WTC11 (cell line): ENCODE measurements at regions not wholly inside any gene's neighbourhood (a gene's known extent, or its start where the extent isn't known, plus 50 kb on each side); places are given as distances from the start of the nearest gene placed in this dataset.

Experiments used
- FOXJ3 ChIP-seq: sonication (generic); formaldehyde crosslinking; IDR thresholded peaks from 2 replicates; pipeline ENCODE4 v1.9.0; 2021; ENCODE audit warnings: missing genetic modification reagents, mild to moderate bottlenecking, borderline replicate concordance
- GABPB1 ChIP-seq: sonication (generic); formaldehyde crosslinking; IDR thresholded peaks from 2 replicates; pipeline ENCODE4 v1.8.1; 2023; ENCODE audit warnings: mild to moderate bottlenecking, missing genetic modification reagents
- NFYB ChIP-seq: sonication (generic); formaldehyde crosslinking; conservative IDR thresholded peaks from 2 replicates; pipeline ENCODE4 v1.8.0; 2022; ENCODE audit warnings: low read depth, missing genetic modification reagents
- SMAD4 ChIP-seq: sonication (generic); formaldehyde crosslinking; IDR thresholded peaks from 2 replicates; pipeline ENCODE4 v1.8.0; 2022; ENCODE audit warnings: mild to moderate bottlenecking, missing genetic modification reagents
- ZNF219 ChIP-seq: sonication (generic); formaldehyde crosslinking; IDR thresholded peaks from 2 replicates; pipeline ENCODE4 v1.8.0; 2023; ENCODE audit warnings: missing genetic modification reagents, mild to moderate bottlenecking, borderline replicate concordance
- ZNF416 ChIP-seq: fragments of 250-450 bp; sonication (Bioruptor Pico); IDR thresholded peaks from 2 replicates; pipeline ENCODE4 v1.9.0; 2021; ENCODE audit warnings: mild to moderate bottlenecking, inconsistent platforms
- TF ChIP-seq, protein P1 (sequence below): fragments of 200-600 bp; IDR thresholded peaks from 2 replicates; pipeline ENCODE4 v1.8.0; 2022; ENCODE audit warnings: antibody characterized with exemption
- TF ChIP-seq, protein P2 (sequence below): sonication (generic); formaldehyde crosslinking; IDR thresholded peaks from 2 replicates; pipeline ENCODE4 v1.8.1; 2022; ENCODE audit warnings: low read depth, missing genetic modification reagents, borderline replicate concordance
- TF ChIP-seq, protein P3 (sequence below): sonication (generic); formaldehyde crosslinking; IDR thresholded peaks from 2 replicates; pipeline ENCODE4 v1.8.0; 2023; ENCODE audit warnings: missing genetic modification reagents
- TF ChIP-seq, protein P4 (sequence below): sonication (generic); formaldehyde crosslinking; IDR thresholded peaks from 2 replicates; pipeline ENCODE4 v1.8.1; 2022; ENCODE audit warnings: missing genetic modification reagents, borderline replicate concordance
- TF ChIP-seq, protein P5 (sequence below): sonication (generic); formaldehyde crosslinking; IDR thresholded peaks from 2 replicates; pipeline ENCODE4 v1.8.1; 2023; ENCODE audit warnings: mild to moderate bottlenecking, missing genetic modification reagents, moderate library complexity
- TF ChIP-seq, protein P6 (sequence below): sonication (generic); formaldehyde crosslinking; IDR thresholded peaks from 2 replicates; pipeline ENCODE4 v1.8.1; 2023; ENCODE audit warnings: mild to moderate bottlenecking, missing genetic modification reagents, borderline replicate concordance
- TF ChIP-seq, protein P7 (sequence below): sonication (generic); formaldehyde crosslinking; conservative IDR thresholded peaks from 2 replicates; pipeline ENCODE4 v1.8.1; 2023; ENCODE audit warnings: mild to moderate bottlenecking, low read depth, missing genetic modification reagents, moderate library complexity
- TF ChIP-seq, protein P8 (sequence below): sonication (generic); formaldehyde crosslinking; IDR thresholded peaks from 2 replicates; pipeline ENCODE4 v1.8.0; 2022; ENCODE audit warnings: missing genetic modification reagents

DNA sequence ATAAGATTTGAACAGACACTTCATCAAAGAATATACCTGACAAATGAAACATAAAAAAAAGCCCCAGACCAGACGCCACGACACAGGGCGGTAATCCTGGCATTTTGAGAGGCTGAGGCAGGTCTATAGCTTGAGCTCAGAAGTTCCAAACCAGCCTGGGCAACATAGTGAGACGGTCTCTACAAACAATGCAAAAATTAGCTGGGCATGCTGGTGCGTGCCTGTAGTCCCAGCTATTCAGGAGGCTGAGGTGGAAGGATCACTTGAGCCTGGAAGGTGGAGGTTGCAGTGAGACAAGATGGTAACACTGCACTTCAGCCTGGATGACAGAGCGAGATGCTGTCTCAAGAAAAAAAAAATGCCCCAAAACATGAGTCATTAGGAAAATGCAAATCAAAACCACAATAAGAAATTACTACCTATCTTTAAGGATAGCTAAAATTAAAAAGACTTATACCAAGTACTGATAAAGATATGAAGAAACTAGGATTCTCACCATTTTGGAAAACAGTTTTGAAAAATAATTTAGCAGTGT lies 91.7 kb upstream of the GRAMD1B start:
- TF ChIP-seq ZNF416 (CRISPR knock-in tag), result no peak
- no peak for TF ChIP-seq NFYB (CRISPR knock-in tag)
- TF ChIP-seq ZNF219 (CRISPR knock-in tag), result no peak
- TF ChIP-seq, protein P1, sequence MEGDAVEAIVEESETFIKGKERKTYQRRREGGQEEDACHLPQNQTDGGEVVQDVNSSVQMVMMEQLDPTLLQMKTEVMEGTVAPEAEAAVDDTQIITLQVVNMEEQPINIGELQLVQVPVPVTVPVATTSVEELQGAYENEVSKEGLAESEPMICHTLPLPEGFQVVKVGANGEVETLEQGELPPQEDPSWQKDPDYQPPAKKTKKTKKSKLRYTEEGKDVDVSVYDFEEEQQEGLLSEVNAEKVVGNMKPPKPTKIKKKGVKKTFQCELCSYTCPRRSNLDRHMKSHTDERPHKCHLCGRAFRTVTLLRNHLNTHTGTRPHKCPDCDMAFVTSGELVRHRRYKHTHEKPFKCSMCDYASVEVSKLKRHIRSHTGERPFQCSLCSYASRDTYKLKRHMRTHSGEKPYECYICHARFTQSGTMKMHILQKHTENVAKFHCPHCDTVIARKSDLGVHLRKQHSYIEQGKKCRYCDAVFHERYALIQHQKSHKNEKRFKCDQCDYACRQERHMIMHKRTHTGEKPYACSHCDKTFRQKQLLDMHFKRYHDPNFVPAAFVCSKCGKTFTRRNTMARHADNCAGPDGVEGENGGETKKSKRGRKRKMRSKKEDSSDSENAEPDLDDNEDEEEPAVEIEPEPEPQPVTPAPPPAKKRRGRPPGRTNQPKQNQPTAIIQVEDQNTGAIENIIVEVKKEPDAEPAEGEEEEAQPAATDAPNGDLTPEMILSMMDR, result no peak
- no peak for TF ChIP-seq SMAD4 (CRISPR knock-in tag)
- TF ChIP-seq GABPB1 (CRISPR knock-in tag), result no peak
- TF ChIP-seq, protein P2, sequence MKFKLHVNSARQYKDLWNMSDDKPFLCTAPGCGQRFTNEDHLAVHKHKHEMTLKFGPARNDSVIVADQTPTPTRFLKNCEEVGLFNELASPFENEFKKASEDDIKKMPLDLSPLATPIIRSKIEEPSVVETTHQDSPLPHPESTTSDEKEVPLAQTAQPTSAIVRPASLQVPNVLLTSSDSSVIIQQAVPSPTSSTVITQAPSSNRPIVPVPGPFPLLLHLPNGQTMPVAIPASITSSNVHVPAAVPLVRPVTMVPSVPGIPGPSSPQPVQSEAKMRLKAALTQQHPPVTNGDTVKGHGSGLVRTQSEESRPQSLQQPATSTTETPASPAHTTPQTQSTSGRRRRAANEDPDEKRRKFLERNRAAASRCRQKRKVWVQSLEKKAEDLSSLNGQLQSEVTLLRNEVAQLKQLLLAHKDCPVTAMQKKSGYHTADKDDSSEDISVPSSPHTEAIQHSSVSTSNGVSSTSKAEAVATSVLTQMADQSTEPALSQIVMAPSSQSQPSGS (CRISPR knock-in tag), result no peak
- TF ChIP-seq, protein P3, sequence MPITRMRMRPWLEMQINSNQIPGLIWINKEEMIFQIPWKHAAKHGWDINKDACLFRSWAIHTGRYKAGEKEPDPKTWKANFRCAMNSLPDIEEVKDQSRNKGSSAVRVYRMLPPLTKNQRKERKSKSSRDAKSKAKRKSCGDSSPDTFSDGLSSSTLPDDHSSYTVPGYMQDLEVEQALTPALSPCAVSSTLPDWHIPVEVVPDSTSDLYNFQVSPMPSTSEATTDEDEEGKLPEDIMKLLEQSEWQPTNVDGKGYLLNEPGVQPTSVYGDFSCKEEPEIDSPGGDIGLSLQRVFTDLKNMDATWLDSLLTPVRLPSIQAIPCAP (CRISPR knock-in tag), result no peak
- TF ChIP-seq, protein P4, sequence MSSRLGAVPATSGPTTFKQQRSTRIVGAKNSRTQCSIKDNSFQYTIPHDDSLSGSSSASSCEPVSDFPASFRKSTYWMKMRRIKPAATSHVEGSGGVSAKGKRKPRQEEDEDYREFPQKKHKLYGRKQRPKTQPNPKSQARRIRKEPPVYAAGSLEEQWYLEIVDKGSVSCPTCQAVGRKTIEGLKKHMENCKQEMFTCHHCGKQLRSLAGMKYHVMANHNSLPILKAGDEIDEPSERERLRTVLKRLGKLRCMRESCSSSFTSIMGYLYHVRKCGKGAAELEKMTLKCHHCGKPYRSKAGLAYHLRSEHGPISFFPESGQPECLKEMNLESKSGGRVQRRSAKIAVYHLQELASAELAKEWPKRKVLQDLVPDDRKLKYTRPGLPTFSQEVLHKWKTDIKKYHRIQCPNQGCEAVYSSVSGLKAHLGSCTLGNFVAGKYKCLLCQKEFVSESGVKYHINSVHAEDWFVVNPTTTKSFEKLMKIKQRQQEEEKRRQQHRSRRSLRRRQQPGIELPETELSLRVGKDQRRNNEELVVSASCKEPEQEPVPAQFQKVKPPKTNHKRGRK, result no peak
- TF ChIP-seq, protein P5, sequence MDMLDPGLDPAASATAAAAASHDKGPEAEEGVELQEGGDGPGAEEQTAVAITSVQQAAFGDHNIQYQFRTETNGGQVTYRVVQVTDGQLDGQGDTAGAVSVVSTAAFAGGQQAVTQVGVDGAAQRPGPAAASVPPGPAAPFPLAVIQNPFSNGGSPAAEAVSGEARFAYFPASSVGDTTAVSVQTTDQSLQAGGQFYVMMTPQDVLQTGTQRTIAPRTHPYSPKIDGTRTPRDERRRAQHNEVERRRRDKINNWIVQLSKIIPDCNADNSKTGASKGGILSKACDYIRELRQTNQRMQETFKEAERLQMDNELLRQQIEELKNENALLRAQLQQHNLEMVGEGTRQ (CRISPR knock-in tag), result no peak
- TF ChIP-seq, protein P6, sequence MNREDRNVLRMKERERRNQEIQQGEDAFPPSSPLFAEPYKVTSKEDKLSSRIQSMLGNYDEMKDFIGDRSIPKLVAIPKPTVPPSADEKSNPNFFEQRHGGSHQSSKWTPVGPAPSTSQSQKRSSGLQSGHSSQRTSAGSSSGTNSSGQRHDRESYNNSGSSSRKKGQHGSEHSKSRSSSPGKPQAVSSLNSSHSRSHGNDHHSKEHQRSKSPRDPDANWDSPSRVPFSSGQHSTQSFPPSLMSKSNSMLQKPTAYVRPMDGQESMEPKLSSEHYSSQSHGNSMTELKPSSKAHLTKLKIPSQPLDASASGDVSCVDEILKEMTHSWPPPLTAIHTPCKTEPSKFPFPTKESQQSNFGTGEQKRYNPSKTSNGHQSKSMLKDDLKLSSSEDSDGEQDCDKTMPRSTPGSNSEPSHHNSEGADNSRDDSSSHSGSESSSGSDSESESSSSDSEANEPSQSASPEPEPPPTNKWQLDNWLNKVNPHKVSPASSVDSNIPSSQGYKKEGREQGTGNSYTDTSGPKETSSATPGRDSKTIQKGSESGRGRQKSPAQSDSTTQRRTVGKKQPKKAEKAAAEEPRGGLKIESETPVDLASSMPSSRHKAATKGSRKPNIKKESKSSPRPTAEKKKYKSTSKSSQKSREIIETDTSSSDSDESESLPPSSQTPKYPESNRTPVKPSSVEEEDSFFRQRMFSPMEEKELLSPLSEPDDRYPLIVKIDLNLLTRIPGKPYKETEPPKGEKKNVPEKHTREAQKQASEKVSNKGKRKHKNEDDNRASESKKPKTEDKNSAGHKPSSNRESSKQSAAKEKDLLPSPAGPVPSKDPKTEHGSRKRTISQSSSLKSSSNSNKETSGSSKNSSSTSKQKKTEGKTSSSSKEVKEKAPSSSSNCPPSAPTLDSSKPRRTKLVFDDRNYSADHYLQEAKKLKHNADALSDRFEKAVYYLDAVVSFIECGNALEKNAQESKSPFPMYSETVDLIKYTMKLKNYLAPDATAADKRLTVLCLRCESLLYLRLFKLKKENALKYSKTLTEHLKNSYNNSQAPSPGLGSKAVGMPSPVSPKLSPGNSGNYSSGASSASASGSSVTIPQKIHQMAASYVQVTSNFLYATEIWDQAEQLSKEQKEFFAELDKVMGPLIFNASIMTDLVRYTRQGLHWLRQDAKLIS (CRISPR knock-in tag), result no peak
- TF ChIP-seq, protein P7, sequence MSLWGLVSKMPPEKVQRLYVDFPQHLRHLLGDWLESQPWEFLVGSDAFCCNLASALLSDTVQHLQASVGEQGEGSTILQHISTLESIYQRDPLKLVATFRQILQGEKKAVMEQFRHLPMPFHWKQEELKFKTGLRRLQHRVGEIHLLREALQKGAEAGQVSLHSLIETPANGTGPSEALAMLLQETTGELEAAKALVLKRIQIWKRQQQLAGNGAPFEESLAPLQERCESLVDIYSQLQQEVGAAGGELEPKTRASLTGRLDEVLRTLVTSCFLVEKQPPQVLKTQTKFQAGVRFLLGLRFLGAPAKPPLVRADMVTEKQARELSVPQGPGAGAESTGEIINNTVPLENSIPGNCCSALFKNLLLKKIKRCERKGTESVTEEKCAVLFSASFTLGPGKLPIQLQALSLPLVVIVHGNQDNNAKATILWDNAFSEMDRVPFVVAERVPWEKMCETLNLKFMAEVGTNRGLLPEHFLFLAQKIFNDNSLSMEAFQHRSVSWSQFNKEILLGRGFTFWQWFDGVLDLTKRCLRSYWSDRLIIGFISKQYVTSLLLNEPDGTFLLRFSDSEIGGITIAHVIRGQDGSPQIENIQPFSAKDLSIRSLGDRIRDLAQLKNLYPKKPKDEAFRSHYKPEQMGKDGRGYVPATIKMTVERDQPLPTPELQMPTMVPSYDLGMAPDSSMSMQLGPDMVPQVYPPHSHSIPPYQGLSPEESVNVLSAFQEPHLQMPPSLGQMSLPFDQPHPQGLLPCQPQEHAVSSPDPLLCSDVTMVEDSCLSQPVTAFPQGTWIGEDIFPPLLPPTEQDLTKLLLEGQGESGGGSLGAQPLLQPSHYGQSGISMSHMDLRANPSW (CRISPR knock-in tag), result no peak
- no peak for TF ChIP-seq FOXJ3 (CRISPR knock-in tag)
- TF ChIP-seq, protein P8, sequence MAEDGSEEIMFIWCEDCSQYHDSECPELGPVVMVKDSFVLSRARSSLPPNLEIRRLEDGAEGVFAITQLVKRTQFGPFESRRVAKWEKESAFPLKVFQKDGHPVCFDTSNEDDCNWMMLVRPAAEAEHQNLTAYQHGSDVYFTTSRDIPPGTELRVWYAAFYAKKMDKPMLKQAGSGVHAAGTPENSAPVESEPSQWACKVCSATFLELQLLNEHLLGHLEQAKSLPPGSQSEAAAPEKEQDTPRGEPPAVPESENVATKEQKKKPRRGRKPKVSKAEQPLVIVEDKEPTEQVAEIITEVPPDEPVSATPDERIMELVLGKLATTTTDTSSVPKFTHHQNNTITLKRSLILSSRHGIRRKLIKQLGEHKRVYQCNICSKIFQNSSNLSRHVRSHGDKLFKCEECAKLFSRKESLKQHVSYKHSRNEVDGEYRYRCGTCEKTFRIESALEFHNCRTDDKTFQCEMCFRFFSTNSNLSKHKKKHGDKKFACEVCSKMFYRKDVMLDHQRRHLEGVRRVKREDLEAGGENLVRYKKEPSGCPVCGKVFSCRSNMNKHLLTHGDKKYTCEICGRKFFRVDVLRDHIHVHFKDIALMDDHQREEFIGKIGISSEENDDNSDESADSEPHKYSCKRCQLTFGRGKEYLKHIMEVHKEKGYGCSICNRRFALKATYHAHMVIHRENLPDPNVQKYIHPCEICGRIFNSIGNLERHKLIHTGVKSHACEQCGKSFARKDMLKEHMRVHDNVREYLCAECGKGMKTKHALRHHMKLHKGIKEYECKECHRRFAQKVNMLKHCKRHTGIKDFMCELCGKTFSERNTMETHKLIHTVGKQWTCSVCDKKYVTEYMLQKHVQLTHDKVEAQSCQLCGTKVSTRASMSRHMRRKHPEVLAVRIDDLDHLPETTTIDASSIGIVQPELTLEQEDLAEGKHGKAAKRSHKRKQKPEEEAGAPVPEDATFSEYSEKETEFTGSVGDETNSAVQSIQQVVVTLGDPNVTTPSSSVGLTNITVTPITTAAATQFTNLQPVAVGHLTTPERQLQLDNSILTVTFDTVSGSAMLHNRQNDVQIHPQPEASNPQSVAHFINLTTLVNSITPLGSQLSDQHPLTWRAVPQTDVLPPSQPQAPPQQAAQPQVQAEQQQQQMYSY, result no peak
